Upper lobe of left lung (tissue), 6 donors: ENCODE measurements at regions not wholly inside any gene's neighbourhood (a gene's known extent, or its start where the extent isn't known, plus 50 kb on each side); places are given as distances from the start of the nearest gene placed in this dataset.

Source experiments
- ATAC-seq, 2 donors: fragments of 200-7000 bp; cut with Tn5 transposase; one replicate each; pipeline ENCODE4 v1.9.1; 2022; ENCODE audit warnings: mild to moderate bottlenecking in 2 of 2, moderate library complexity in 2 of 2; ENCODE audit not compliant: low FRiP score in 2 of 2
- DNase-seq, 2 donors: peaks; one replicate each; pipeline ENCODE4 v3.0.0-alpha.2; 2019 to 2020
- H3K27ac ChIP-seq, 4 donors: fragments of 200-600 bp; sonication (generic); one replicate each; pipeline ENCODE4 v1.5.1; 2016 to 2019
- H3K27me3 ChIP-seq, 4 donors: fragments of 200-600 bp; sonication (generic); one replicate each; pipeline ENCODE4 v1.5.1; 2017 to 2019
- H3K36me3 ChIP-seq, 4 donors: fragments of 200-600 bp; sonication (generic); one replicate each; pipeline ENCODE4 v1.5.1; 2016 to 2019
- H3K4me1 ChIP-seq, 4 donors: fragments of 200-600 bp; sonication (generic); one replicate each; pipeline ENCODE4 v1.5.1; 2018 to 2019
- H3K4me3 ChIP-seq, 4 donors: fragments of 200-600 bp; sonication (generic); one replicate each; pipeline ENCODE4 v1.5.1; 2017 to 2019; ENCODE audit warnings: mild to moderate bottlenecking in 2 of 4, moderate library complexity in 1 of 4
- H3K9me3 ChIP-seq, 4 donors: fragments of 200-600 bp; sonication (generic); one replicate each; pipeline ENCODE4 v1.5.1; 2018 to 2019
- CTCF ChIP-seq, 6 experiments: fragments of 450-650 bp in 4 of 6; fragments of 200-600 bp in 2 of 6; sonication (generic) in 2 of 6; IDR thresholded peaks; one replicate each; pipeline ENCODE4 v1.5.1; 2016 to 2019; ENCODE audit warnings: antibody characterized with exemption in 6 of 6
- EP300 ChIP-seq, 4 donors: sonication (generic); formaldehyde crosslinking; IDR thresholded peaks; one replicate each; pipeline ENCODE4 v1.5.1; 2017; ENCODE audit warnings: antibody characterized with exemption in 4 of 4, control low read depth in 2 of 4
- POLR2A ChIP-seq, 4 donors: fragments of 450-650 bp; IDR thresholded peaks; one replicate each; pipeline ENCODE4 v1.5.1; 2016 to 2017; ENCODE audit warnings: antibody characterized with exemption in 4 of 4, mild to moderate bottlenecking in 2 of 4
- POLR2AphosphoS5 ChIP-seq, 2 donors: sonication (generic); formaldehyde crosslinking; IDR thresholded peaks; one replicate each; pipeline ENCODE4 v1.5.1; 2017; ENCODE audit warnings: antibody characterized with exemption in 2 of 2
- WGBS, 2 donors: methylation state at CpG; one replicate each; pipeline ENCODE4 v1.1.5; 2017 to 2018; 5-methylcytosine and 5-hydroxymethylcytosine counted together
- donor health status: DM: no; HTN: no; CAD: no; lungs with moderate emphysema.
- donor health status: DM: no; HTN: yes; CAD: no; lungs with severe emphysema.

DNA sequence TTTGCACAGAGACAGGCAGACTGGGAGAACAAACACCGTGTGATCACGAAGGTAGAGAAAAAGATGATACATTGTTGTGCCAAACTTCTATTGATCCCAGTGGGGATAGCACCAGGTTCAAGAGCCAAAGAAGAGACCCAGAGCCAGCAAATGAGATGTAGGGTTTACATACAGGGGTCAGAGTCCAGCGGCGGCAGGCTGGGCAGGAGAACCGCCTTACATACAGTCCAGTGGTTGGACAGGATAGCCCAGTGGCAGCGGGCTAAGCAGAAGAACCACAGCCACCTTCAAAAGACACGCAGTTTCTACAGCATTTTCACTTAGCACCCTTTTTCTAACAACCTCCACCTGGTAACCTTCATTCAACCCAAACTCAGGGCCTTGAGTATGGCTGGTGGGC, 932.8 kb downstream of the SLC4A3 start:
- Histone ChIP-seq H3K9me3 (no peaks in the 10 kb centered on the region), H3K27ac (no peak overlapping the region), H3K4me3 (no peak overlapping the region), H3K4me1 (no peaks in the 10 kb centered on the region), H3K27me3 (no peaks in the 10 kb centered on the region), H3K36me3 (no peaks in the 10 kb centered on the region)
- peak in 1 of 2 donors; percentile 18 for DNase-seq
- WGBS, 2 donors = 91 to 93% methylated on average over 7 of the region's 7 CpGs
- ATAC-seq = no peak
- TF ChIP-seq CTCF (IDR thresholded peaks at IDR 0.05) = no peak
- TF ChIP-seq POLR2AphosphoS5 (IDR thresholded peaks at IDR 0.05) = no peak
- TF ChIP-seq EP300 (IDR thresholded peaks at IDR 0.05) = no peak

- ATAC-seq (no peak), DNase-seq (no peak)
- H3K36me3 ChIP-seq = no peaks in the 10 kb centered on the region
- H3K27me3 ChIP-seq = no peaks in the 10 kb centered on the region
- H3K9me3 ChIP-seq = no peaks in the 10 kb centered on the region
- H3K4me1 ChIP-seq = no peaks in the 10 kb centered on the region
- no peak overlapping the region for H3K4me3 ChIP-seq
- 91 to 93% methylated on average over 4 of the region's 4 CpGs for WGBS, 2 donors
- no peak overlapping the region for H3K27ac ChIP-seq
- TF ChIP-seq POLR2AphosphoS5 (IDR thresholded peaks at IDR 0.05) (no peak), CTCF (IDR thresholded peaks at IDR 0.05) (no peak), EP300 (IDR thresholded peaks at IDR 0.05) (no peak), POLR2A (IDR thresholded peaks at IDR 0.05) (no peak)
Measured at GRCh38 chr2:220562375-220563140, 935.1 kb downstream of the SLC4A3 start.

GRCh38 chr2:220568296-220568695, 940.9 kb downstream of the SLC4A3 start:
- ATAC-seq (no peak), DNase-seq (no peak)
- H3K4me3 ChIP-seq = no peak overlapping the region
- no peak for TF ChIP-seq EP300 (IDR thresholded peaks at IDR 0.05)
- no peaks in the 10 kb centered on the region for H3K36me3 ChIP-seq
- 82 to 86% methylated on average over 8 of the region's 8 CpGs for WGBS, 2 donors
- no peaks in the 10 kb centered on the region for H3K4me1 ChIP-seq
- H3K27me3 ChIP-seq = no peaks in the 10 kb centered on the region
- no peak overlapping the region for H3K27ac ChIP-seq
- H3K9me3 ChIP-seq = no peaks in the 10 kb centered on the region

DNA sequence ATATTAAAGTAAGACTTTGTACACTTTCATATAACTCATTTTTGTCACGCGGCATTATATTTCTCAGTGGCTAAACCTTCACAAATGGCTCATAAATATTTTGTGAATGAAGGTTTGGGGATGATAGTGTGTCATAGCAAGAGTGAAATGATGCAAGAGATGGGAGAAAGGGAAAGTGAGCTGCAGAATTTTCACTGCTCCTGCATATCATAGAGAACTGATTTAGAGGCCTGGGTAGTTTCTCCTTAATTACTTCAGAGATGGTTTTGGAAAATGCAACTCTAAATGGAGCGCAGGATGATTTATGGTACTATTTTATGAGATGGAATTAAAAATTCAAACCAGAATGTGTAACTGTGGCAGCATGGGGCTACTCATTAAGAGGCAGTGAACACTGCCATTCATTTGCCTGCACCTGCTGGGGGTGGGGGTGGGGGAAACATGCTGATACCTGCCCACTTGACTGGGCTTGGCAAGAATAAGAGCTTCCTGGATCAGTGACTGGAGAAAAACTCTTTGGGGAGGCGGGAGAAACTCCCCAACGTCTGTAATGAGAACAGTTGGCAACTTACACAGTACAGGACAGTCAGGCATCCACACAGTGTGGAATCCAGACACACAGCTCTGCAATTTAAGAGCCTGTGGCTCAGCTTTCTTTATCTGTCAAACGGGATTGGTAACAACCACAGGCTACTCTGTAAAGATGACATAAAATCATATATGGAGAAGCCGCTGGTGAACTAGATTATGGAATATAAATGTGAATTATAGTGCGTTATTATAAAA, 941.9 kb downstream of the SLC4A3 start:
- Histone ChIP-seq H3K27ac (no peak overlapping the region), H3K4me1 (no peaks in the 10 kb centered on the region), H3K4me3 (no peak overlapping the region), H3K9me3 (no peaks in the 10 kb centered on the region), H3K27me3 (no peaks in the 10 kb centered on the region), H3K36me3 (no peaks in the 10 kb centered on the region)
- ATAC-seq (no peak), DNase-seq (no peak)
- no peak for TF ChIP-seq EP300 (IDR thresholded peaks at IDR 0.05)
- TF ChIP-seq CTCF (IDR thresholded peaks at IDR 0.05) = no peak
- TF ChIP-seq POLR2AphosphoS5 (IDR thresholded peaks at IDR 0.05) = no peak
- TF ChIP-seq POLR2A (IDR thresholded peaks at IDR 0.05) = no peak
- WGBS, 2 donors = 78% methylated on average over 8 of the region's 8 CpGs

GRCh38 chr2:220572385-220572784, 945.0 kb downstream of the SLC4A3 start:
- DNase-seq = no peak
- no peak overlapping the region for H3K27ac ChIP-seq
- H3K9me3 ChIP-seq = no peaks in the 10 kb centered on the region
- no peak for TF ChIP-seq CTCF (IDR thresholded peaks at IDR 0.05)
- no peak for TF ChIP-seq POLR2AphosphoS5 (IDR thresholded peaks at IDR 0.05)
- no peak for TF ChIP-seq EP300 (IDR thresholded peaks at IDR 0.05)
- no peak for TF ChIP-seq POLR2A (IDR thresholded peaks at IDR 0.05)
- WGBS, 2 donors = 88 to 93% methylated on average over 4 of the region's 4 CpGs
- no peaks in the 10 kb centered on the region for H3K4me1 ChIP-seq
- no peak overlapping the region for H3K4me3 ChIP-seq
- H3K27me3 ChIP-seq = no peaks in the 10 kb centered on the region
- H3K36me3 ChIP-seq = no peaks in the 10 kb centered on the region
- no peak for ATAC-seq
